AG10803 (cell line): ENCODE measurements at regions not wholly inside any gene's neighbourhood (a gene's known extent, or its start where the extent isn't known, plus 50 kb on each side); places are given as distances from the start of the nearest gene placed in this dataset.

Source experiments
- DNase-seq: peaks from one replicate; pipeline ENCODE4 v3.0.0; 2010; ENCODE audit warnings: low read depth
- H3K4me3 ChIP-seq: 2 replicates; pipeline ENCODE4 v1.5.1; 2011; ENCODE audit warnings: mild to moderate bottlenecking, low read length, control low read depth
- TF ChIP-seq, protein P1 (sequence below): conservative IDR thresholded peaks from 2 replicates; pipeline ENCODE4 v1.5.1; 2011; ENCODE audit warnings: mild to moderate bottlenecking, low read length, control low read depth, inconsistent platforms

DNA sequence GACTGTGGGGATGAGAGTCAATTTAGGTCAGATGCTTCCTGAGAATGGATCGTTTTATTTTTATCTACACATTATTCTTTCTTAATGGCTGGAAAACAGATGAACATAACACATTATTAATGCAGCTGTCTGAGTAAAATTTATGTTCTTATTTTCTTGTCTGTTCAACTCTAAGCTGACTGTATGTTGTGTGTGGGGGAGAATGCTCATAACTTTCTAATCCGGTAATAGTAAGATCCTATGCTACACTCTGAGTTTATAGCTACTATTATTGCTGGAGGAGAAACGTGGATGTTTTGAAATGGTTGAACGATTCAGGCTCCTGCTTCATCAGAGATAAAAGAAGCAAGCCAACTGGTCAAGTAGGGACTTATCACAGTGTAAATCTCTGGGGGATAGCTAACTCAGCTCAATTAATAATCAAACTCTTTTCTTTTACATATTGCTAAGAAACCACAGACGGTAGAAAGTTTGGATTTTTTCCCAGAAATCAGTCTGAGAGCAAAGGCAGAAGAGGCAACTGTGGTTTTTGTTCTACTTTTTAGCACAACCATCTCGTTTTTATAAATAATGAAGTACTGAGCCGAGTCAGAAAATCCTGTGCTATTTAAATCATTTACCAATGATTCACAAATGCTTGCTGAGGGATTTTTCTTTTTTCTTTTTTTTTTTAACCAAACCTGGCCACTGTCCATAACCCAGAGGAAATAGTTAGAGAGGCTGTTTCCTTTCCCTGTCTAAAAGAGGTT, 265.0 kb upstream of the FAM174A start:
- no peak for DNase-seq
- no peak overlapping the region for H3K4me3 ChIP-seq
- TF ChIP-seq, protein P1, sequence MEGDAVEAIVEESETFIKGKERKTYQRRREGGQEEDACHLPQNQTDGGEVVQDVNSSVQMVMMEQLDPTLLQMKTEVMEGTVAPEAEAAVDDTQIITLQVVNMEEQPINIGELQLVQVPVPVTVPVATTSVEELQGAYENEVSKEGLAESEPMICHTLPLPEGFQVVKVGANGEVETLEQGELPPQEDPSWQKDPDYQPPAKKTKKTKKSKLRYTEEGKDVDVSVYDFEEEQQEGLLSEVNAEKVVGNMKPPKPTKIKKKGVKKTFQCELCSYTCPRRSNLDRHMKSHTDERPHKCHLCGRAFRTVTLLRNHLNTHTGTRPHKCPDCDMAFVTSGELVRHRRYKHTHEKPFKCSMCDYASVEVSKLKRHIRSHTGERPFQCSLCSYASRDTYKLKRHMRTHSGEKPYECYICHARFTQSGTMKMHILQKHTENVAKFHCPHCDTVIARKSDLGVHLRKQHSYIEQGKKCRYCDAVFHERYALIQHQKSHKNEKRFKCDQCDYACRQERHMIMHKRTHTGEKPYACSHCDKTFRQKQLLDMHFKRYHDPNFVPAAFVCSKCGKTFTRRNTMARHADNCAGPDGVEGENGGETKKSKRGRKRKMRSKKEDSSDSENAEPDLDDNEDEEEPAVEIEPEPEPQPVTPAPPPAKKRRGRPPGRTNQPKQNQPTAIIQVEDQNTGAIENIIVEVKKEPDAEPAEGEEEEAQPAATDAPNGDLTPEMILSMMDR, result no peak

DNA sequence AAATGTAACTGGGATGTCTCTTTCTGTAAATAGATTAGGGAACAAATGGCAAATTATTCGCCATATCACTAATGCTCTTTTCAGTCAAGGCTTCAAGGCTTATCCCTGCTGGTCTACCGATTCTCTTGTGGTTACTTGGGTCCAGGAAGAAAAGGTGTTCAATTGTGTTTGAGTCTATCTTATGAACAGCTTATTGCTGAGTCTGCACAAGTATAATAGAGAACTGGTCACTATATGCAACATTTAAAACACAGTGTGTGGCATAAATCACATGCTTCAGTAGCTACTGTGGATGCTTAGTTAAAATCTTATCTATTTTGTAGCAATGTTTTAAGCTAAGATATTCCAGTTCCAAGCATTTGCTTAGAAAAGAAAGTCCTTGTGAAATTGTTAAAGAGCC, 274.2 kb upstream of the FAM174A start:
- no peak overlapping the region for H3K4me3 ChIP-seq
- no peak for DNase-seq
- TF ChIP-seq, protein P1, result no peak

DNA sequence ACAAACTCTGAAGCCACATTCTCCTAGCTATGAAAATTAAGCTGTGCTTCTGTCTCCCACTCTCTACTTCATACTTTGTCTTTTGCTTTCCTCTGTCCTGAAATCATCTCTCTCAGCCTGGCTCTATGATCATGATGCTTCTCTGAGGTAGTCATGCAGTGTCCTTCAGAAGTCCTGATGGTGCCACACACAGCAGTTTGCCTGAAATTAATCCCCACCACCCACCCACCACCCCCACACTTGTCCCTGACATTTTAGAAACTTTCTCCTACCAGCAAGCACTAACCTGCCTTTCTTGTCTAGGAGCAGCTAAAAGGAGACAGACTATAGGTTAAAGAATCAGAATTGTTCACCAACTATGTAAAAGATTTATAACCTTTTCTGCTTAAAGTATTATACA, 282.2 kb upstream of the FAM174A start:
- TF ChIP-seq, protein P1, result no peak
- no peak for DNase-seq

DNA sequence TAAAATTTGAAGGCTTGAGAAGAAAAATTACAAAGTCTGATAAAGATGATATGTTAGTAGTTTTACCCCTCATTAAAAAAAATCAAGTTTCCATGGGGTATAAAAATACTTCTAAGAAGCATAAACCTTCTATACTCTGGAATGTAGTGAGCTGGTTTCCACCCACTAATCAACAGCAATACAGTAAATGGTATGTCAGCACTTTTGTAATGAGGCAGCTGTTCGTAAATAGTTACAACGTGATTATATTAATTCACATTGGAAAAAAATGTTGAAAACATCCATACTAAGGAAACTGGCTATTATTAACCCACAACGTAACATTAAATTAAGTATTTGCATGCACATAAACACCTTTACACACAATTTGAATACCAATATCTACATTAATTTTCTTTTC, 283.1 kb upstream of the FAM174A start:
- TF ChIP-seq, protein P1, result no peak
- no peak for DNase-seq
- H3K4me3 ChIP-seq, result no peak overlapping the region

More for the DNA sequence above, 282.2 kb upstream of the FAM174A start:
- no peak overlapping the region for H3K4me3 ChIP-seq

DNA sequence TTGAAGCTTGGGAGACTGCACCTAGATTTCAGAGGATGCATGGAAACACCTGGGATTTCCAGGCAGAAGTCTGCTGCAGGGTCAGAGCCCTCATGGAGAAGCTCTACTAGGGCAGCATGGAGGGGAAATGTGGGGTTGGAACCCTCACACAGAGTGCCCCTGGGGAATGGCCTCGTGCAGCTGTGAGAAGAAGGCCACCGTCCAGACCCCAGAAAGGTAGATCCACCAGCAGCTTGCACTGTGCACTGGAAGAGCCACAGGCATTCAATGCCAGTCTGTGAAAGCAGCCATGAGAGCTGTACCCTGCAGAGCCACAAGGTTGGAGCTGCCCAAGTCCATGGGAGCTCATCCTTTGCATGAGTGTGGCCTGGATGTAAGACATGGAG, 285.3 kb upstream of the FAM174A start:
- H3K4me3 ChIP-seq, result no peak overlapping the region
- no peak for DNase-seq
- TF ChIP-seq, protein P1, result no peak

DNA sequence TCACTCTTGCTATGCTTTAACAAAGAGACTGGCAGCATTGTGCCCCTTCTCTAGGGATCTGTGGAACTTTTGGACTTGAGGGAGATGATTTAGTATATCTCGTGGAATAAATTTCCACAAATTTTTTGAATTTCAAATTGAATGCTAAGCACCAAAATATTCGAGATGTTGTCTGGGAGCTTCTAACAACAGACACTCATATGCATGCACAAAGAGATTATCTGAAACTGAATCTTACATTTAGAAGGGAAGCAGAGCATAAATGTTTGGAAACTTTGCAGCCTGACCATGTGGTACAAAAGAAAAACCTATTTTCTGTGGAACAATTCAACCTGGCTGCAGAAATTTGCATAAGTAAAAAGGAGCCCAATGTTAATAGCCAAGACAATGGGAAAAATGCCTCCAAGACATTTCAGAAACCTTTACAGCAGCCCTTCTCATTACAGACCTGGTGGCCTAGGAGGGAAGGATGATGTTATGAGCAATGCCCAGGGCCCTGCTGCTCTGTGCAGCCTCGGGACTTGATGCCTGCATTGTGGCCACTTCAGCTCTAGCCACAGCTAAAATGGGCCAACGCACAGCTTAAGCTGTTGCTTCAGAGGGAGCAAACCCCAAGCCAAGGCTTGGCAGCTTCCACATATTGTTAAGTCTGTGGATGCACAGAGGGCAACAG, 285.8 kb upstream of the FAM174A start:
- no peak overlapping the region for H3K4me3 ChIP-seq
- TF ChIP-seq, protein P1, result no peak
- DNase-seq, result no peak

DNA sequence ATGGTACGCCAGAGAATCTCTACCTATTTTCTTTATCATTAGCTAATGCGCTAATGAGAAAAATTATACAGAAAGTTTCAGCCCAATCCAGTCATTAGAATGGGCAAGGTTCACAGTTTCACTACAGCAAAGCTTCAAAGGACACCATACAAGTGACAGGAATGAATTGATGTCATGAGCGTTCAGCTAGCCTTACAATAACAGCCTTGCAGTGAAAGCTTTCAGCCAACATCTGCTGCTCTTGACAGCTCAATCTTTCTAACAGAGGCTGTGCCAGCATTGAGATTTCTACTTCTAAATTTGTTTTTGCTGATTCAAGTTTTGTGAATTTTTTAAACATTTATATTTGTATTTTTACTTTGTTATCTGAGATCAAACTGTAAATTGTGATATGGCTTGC, 302.4 kb upstream of the FAM174A start:
- no peak overlapping the region for H3K4me3 ChIP-seq
- TF ChIP-seq, protein P1, result no peak
- DNase-seq, result no peak
